SK-N-SH (cell line): ENCODE measurements at regions not wholly inside any gene's neighbourhood (a gene's known extent, or its start where the extent isn't known, plus 50 kb on each side); places are given as distances from the start of the nearest gene placed in this dataset.

ENCODE experiments used
- CTCF ChIA-PET: fragments of 300-600, 350-600 bp; formaldehyde crosslinking; extraction: SDS; loops from one replicate; lab custom pipeline; 2021; lab: Yijun Ruan, JAX
- POLR2A ChIA-PET: fragments of 350-600 bp; sonication (Branson Sonifier 250); formaldehyde crosslinking; extraction: SDS; loops from one replicate; lab custom pipeline; 2020; ENCODE audit warnings: antibody characterized with exemption, inconsistent platforms; lab: Yijun Ruan, JAX
- DNase-seq: peaks from one replicate; pipeline ENCODE4 v3.0.0; 2012
- H2AFZ ChIP-seq: fragments of 200-600 bp; sonication (generic); 2 replicates; pipeline ENCODE4 v1.8.1; 2016; ENCODE audit warnings: antibody characterized with exemption, mild to moderate bottlenecking, low read depth
- H3F3A ChIP-seq: fragments of 200-600 bp; sonication (generic); replicated peaks from 2 replicates; pipeline ENCODE3; 2016; ENCODE audit warnings: antibody characterized with exemption, mild to moderate bottlenecking; ENCODE audit not compliant: insufficient read depth
- H3K27ac ChIP-seq, 2 experiments: fragments of 200-500 bp in 1 of 2; fragments of 200-600 bp in 1 of 2; sonication (Bioruptor generic) in 1 of 2; sonication (generic), shearing (Covaris generic) in 1 of 2; 2 replicates each; pipeline versions ENCODE4 v1.5.1 to v1.6.1; 2014 to 2016; ENCODE audit warnings: low read depth in 2 of 2, inconsistent platforms in 1 of 2, low read length in 1 of 2, mild to moderate bottlenecking in 1 of 2, mixed read lengths in 1 of 2
- H3K27me3 ChIP-seq: fragments of 200-600 bp; sonication (generic), shearing (Covaris generic); 2 replicates; pipeline ENCODE4 v1.6.1; 2016; ENCODE audit warnings: mixed run types; ENCODE audit not compliant: insufficient read depth
- H3K36me3 ChIP-seq, 2 experiments: fragments of 200-500 bp in 1 of 2; fragments of 200-600 bp in 1 of 2; sonication (Bioruptor generic) in 1 of 2; sonication (generic) in 1 of 2; replicated peaks in 1 of 2; 2 replicates each; pipeline versions ENCODE3 to v1.5.1; 2014 to 2016; ENCODE audit warnings: low read length in 1 of 2, mild to moderate bottlenecking in 1 of 2; ENCODE audit not compliant: insufficient read depth in 2 of 2, control insufficient read depth in 1 of 2
- H3K4me1 ChIP-seq, 2 experiments: fragments of 200-500 bp in 1 of 2; fragments of 200-600 bp in 1 of 2; sonication (Bioruptor generic) in 1 of 2; sonication (generic), shearing (Covaris generic) in 1 of 2; 2 replicates each; pipeline versions ENCODE4 v1.5.1 to v1.6.1; 2014 to 2016; ENCODE audit warnings: low read depth in 1 of 2, low read length in 1 of 2, mixed run types in 1 of 2; ENCODE audit not compliant: insufficient read depth in 2 of 2, control insufficient read depth in 1 of 2
- H3K4me2 ChIP-seq: fragments of 200-600 bp; sonication (generic), shearing (Covaris generic); 2 replicates; pipeline ENCODE4 v1.6.1; 2017; ENCODE audit warnings: mixed run types
- H3K4me3 ChIP-seq, 2 experiments: fragments of 200-500 bp in 1 of 2; fragments of 200-600 bp in 1 of 2; sonication (Bioruptor generic) in 1 of 2; sonication (generic), shearing (Covaris generic) in 1 of 2; 2 replicates each; pipeline versions ENCODE4 v1.5.1 to v1.8.1; 2014 to 2016; ENCODE audit warnings: low read depth in 2 of 2, inconsistent platforms in 1 of 2, low read length in 1 of 2, mild to moderate bottlenecking in 1 of 2, mixed read lengths in 1 of 2, moderate library complexity in 1 of 2
- H3K79me2 ChIP-seq: fragments of 200-600 bp; sonication (generic); 2 replicates; pipeline ENCODE4 v1.8.1; 2017; ENCODE audit warnings: mild to moderate bottlenecking; ENCODE audit not compliant: insufficient read depth
- H3K9ac ChIP-seq: fragments of 200-600 bp; sonication (generic); 2 replicates; pipeline ENCODE4 v1.6.1; 2017; ENCODE audit warnings: mixed run types
- H3K9me2 ChIP-seq: fragments of 200-600 bp; sonication (generic); 2 replicates; pipeline ENCODE4 v1.6.1; 2017; ENCODE audit warnings: mixed run types
- H3K9me3 ChIP-seq: fragments of 200-600 bp; sonication (generic); 2 replicates; pipeline ENCODE4 v1.6.1; 2017; ENCODE audit warnings: mixed run types, mild to moderate bottlenecking, moderate library complexity
- H4K20me1 ChIP-seq: fragments of 200-600 bp; sonication (generic); 2 replicates; pipeline ENCODE4 v1.6.1; 2017; ENCODE audit warnings: mild to moderate bottlenecking, mixed run types; ENCODE audit not compliant: insufficient read depth
- CHD2 ChIP-seq: fragments of 150-350 bp; IDR thresholded peaks from 2 replicates; pipeline ENCODE4 v1.6.1; 2018; ENCODE audit warnings: low read length; ENCODE audit not compliant: partially characterized antibody
- EZH2phosphoT487 ChIP-seq: fragments of 200-600 bp; sonication (generic); IDR thresholded peaks from 2 replicates; pipeline ENCODE4 v1.6.1; 2017; ENCODE audit warnings: low read depth, mixed run types, mild to moderate bottlenecking, antibody characterized with exemption, moderate library complexity, borderline replicate concordance
- FOSL2 ChIP-seq: IDR thresholded peaks from 2 replicates; pipeline ENCODE4 v1.4.0; 2012; ENCODE audit warnings: low read depth, mild to moderate bottlenecking, moderate library complexity, borderline replicate concordance
- GABPA ChIP-seq: IDR thresholded peaks from 2 replicates; pipeline ENCODE4 v1.4.0; 2012; ENCODE audit warnings: low read depth, mild to moderate bottlenecking
- GATA2 ChIP-seq: sonication (generic); formaldehyde crosslinking; IDR thresholded peaks from 2 replicates; pipeline ENCODE4 v1.5.0; 2020; ENCODE audit warnings: mild to moderate bottlenecking, missing genetic modification reagents
- JUND ChIP-seq: IDR thresholded peaks from 2 replicates; pipeline ENCODE4 v1.4.0; 2012
- MXI1 ChIP-seq: IDR thresholded peaks from 2 replicates; pipeline ENCODE4 v1.6.1; 2012; ENCODE audit warnings: mild to moderate bottlenecking, low read depth, low read length, improper control_type of control experiment
- NFIC ChIP-seq: IDR thresholded peaks from 2 replicates; pipeline ENCODE4 v1.4.0; 2012; ENCODE audit warnings: borderline replicate concordance
- POLR2AphosphoS5 ChIP-seq: IDR thresholded peaks from 2 replicates; pipeline ENCODE4 v1.6.1; 2012; ENCODE audit warnings: low read depth, low read length
- RCOR1 ChIP-seq: fragments of 150-350 bp; IDR thresholded peaks from 2 replicates; pipeline ENCODE4 v1.6.1; 2017; ENCODE audit warnings: antibody characterized with exemption, low read length
- RXRA ChIP-seq: IDR thresholded peaks from 2 replicates; pipeline ENCODE4 v1.4.0; 2012; ENCODE audit warnings: low read depth, mild to moderate bottlenecking, borderline replicate concordance
- SMC3 ChIP-seq: IDR thresholded peaks from 2 replicates; pipeline ENCODE4 v1.6.1; 2012; ENCODE audit warnings: low read depth, low read length, improper control_type of control experiment
- WGBS: methylation state at CpG from one replicate; pipeline ENCODE4 v1.1.6; 2017; ENCODE audit warnings: low lambda C conversion rate; 5-methylcytosine and 5-hydroxymethylcytosine counted together
- TF ChIP-seq, protein P1 (sequence below): fragments of 150-350 bp; IDR thresholded peaks from 2 replicates; pipeline ENCODE4 v1.6.1; 2017; ENCODE audit warnings: antibody characterized with exemption, low read length, low read depth, borderline replicate concordance
- TF ChIP-seq, protein P2 (sequence below): fragments of 150-350 bp; IDR thresholded peaks from 2 replicates; pipeline ENCODE4 v1.6.1; 2016; ENCODE audit warnings: mild to moderate bottlenecking, low read depth, low read length
- TF ChIP-seq, protein P3 (sequence below): IDR thresholded peaks from 2 replicates; pipeline ENCODE4; 2012
- TF ChIP-seq, protein P4 (sequence below): IDR thresholded peaks from 2 replicates; pipeline ENCODE4 v1.4.0; 2012; ENCODE audit warnings: low read depth, borderline replicate concordance

DNA sequence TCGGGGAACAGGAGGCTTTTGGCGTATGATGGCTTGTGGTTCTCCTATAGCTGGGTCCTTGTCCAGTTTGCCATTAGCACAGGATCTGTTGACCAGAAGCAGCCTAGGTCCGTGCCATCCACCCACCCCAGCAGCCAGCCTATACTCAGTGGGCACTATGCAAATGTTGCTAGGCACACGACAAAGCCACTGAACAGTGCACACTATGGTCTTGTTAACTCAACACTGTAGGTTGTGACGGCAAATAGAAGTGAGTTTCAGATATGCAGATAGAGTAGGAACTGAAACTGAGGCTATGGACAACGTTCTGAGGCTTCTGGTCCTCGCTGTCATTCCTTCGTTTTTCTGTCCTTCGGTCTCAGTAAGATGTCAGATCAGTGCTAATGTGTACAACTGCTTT, 541.3 kb upstream of the TENM3 start:
- no peaks in the 10 kb centered on the region for H3K79me2 ChIP-seq
- TF ChIP-seq NFIC (no peak), MXI1 (no peak), POLR2AphosphoS5 (no peak), JUND (no peak), FOSL2 (no peak), GABPA (no peak), EZH2phosphoT487 (no peak), SMC3 (no peak), RCOR1 (no peak), CHD2 (no peak), GATA2 (CRISPR knock-in tag) (no peak), RXRA (no peak)
- TF ChIP-seq, protein P1, sequence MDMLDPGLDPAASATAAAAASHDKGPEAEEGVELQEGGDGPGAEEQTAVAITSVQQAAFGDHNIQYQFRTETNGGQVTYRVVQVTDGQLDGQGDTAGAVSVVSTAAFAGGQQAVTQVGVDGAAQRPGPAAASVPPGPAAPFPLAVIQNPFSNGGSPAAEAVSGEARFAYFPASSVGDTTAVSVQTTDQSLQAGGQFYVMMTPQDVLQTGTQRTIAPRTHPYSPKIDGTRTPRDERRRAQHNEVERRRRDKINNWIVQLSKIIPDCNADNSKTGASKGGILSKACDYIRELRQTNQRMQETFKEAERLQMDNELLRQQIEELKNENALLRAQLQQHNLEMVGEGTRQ, result no peak
- TF ChIP-seq, protein P2, sequence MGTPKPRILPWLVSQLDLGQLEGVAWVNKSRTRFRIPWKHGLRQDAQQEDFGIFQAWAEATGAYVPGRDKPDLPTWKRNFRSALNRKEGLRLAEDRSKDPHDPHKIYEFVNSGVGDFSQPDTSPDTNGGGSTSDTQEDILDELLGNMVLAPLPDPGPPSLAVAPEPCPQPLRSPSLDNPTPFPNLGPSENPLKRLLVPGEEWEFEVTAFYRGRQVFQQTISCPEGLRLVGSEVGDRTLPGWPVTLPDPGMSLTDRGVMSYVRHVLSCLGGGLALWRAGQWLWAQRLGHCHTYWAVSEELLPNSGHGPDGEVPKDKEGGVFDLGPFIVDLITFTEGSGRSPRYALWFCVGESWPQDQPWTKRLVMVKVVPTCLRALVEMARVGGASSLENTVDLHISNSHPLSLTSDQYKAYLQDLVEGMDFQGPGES, result no peak
- TF ChIP-seq, protein P3, sequence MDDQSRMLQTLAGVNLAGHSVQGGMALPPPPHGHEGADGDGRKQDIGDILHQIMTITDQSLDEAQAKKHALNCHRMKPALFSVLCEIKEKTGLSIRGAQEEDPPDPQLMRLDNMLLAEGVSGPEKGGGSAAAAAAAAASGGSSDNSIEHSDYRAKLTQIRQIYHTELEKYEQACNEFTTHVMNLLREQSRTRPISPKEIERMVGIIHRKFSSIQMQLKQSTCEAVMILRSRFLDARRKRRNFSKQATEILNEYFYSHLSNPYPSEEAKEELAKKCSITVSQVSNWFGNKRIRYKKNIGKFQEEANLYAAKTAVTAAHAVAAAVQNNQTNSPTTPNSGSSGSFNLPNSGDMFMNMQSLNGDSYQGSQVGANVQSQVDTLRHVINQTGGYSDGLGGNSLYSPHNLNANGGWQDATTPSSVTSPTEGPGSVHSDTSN, result no peak
- TF ChIP-seq, protein P4, sequence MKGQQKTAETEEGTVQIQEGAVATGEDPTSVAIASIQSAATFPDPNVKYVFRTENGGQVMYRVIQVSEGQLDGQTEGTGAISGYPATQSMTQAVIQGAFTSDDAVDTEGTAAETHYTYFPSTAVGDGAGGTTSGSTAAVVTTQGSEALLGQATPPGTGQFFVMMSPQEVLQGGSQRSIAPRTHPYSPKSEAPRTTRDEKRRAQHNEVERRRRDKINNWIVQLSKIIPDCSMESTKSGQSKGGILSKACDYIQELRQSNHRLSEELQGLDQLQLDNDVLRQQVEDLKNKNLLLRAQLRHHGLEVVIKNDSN, result no peak
- no peak overlapping the region for H3K4me3 ChIP-seq
- no peak overlapping the region for H2AFZ ChIP-seq
- 66% methylated on average over 9 of the region's 9 CpGs for WGBS
- H3F3A ChIP-seq, result no peaks in the 10 kb centered on the region
- no peaks in the 10 kb centered on the region for H3K9me2 ChIP-seq
- no peaks in the 10 kb centered on the region for H4K20me1 ChIP-seq
- no peaks in the 10 kb centered on the region for H3K27me3 ChIP-seq
- H3K36me3 ChIP-seq, result no peaks in the 10 kb centered on the region
- H3K9me3 ChIP-seq, result no peaks in the 10 kb centered on the region
- no peak overlapping the region for H3K9ac ChIP-seq
- peaks cover 0 to 5% of the 10 kb centered on the region in 2 experiments; a peak in 2 of 4 replicates for H3K4me1 ChIP-seq
- ChIA-PET CTCF (no interaction called here), POLR2A (no interaction called here)
- DNase-seq, result no peak
- H3K4me2 ChIP-seq, result no peak overlapping the region
- no peak overlapping the region for H3K27ac ChIP-seq
